A673 (cell line): ENCODE measurements at regions not wholly inside any gene's neighbourhood (a gene's known extent, or its start where the extent isn't known, plus 50 kb on each side); places are given as distances from the start of the nearest gene placed in this dataset.

Source experiments
- BruUV-seq: library from RNA; stranded (reverse); fragments of 400-500 nt; replicated peaks from 2 replicates; lab custom pipeline; 2021; lab: Mats Ljungman, UMichigan
- CTCF ChIA-PET: fragments of 300-600 bp; sonication (Branson Sonifier 250); formaldehyde crosslinking; loops from one replicate; lab custom pipeline; 2022; ENCODE audit warnings: antibody characterized with exemption; lab: Charles Lee
- POLR2A ChIA-PET: fragments of 300-600 bp; sonication (Branson Sonifier 250); formaldehyde crosslinking; loops from one replicate; lab custom pipeline; 2022; ENCODE audit warnings: antibody characterized with exemption; ENCODE audit not compliant: low non-redundant PET; lab: Charles Lee
- DNase-seq: peaks from one replicate; pipeline ENCODE4 v3.0.0-alpha.2; 2015; ENCODE audit warnings: low spot score
- H3K27ac ChIP-seq: fragments of 200-600 bp; sonication (generic); 2 replicates; pipeline ENCODE4 v1.5.1; 2016; ENCODE audit warnings: mixed run types, low read depth, mild to moderate bottlenecking, mixed read lengths, antibody characterized with exemption, low read length; ENCODE audit not compliant: poor library complexity, severe bottlenecking
- H3K27me3 ChIP-seq: fragments of 200-600 bp; sonication (generic); replicated peaks from 2 replicates; pipeline ENCODE4 v1.6.1; 2017; ENCODE audit warnings: mixed run types, low read depth, mild to moderate bottlenecking, mixed read lengths, antibody characterized with exemption, low read length; ENCODE audit not compliant: insufficient read depth, poor library complexity
- H3K36me3 ChIP-seq: fragments of 200-600 bp; sonication (generic); 2 replicates; pipeline ENCODE4 v1.6.1; 2016; ENCODE audit warnings: mixed run types, mild to moderate bottlenecking, mixed read lengths, antibody characterized with exemption, low read length; ENCODE audit not compliant: insufficient read depth, poor library complexity, severe bottlenecking
- H3K4me1 ChIP-seq: fragments of 200-600 bp; sonication (generic); 2 replicates; pipeline ENCODE4 v1.6.1; 2017; ENCODE audit warnings: mixed run types, mild to moderate bottlenecking, mixed read lengths, antibody characterized with exemption, low read length; ENCODE audit not compliant: insufficient read depth, poor library complexity, severe bottlenecking
- H3K4me3 ChIP-seq: fragments of 200-600 bp; sonication (generic); 2 replicates; pipeline ENCODE4 v1.5.1; 2016; ENCODE audit warnings: low read depth, mixed run types, mild to moderate bottlenecking, mixed read lengths, low read length; ENCODE audit not compliant: poor library complexity, severe bottlenecking
- H3K9me3 ChIP-seq: fragments of 200-600 bp; sonication (generic); 2 replicates; pipeline ENCODE4 v1.6.1; 2016; ENCODE audit warnings: mixed run types, low read depth, mild to moderate bottlenecking, mixed read lengths, antibody characterized with exemption, low read length; ENCODE audit not compliant: poor library complexity, severe bottlenecking
- CTCF ChIP-seq: fragments of 300-800, 200-600 bp; sonication (generic); conservative IDR thresholded peaks from 2 replicates; pipeline ENCODE4 v1.5.1; 2017; ENCODE audit warnings: low read depth, mild to moderate bottlenecking, antibody characterized with exemption, low read length, moderate library complexity, mixed read lengths
- EZH2 ChIP-seq: fragments of 200-600 bp; sonication (generic); IDR thresholded peaks from 2 replicates; pipeline ENCODE4 v1.6.1; 2017; ENCODE audit warnings: borderline replicate concordance, low read depth, mild to moderate bottlenecking, mixed read lengths, antibody characterized with exemption, low read length; ENCODE audit not compliant: poor library complexity, severe bottlenecking
- intact Hi-C: fragments of 100-400 bp; cut with micrococcal nuclease; formaldehyde crosslinking; loops from one replicate; pipeline ENCODE4 v1.10.0; 2022; ENCODE audit not compliant: unreplicated experiment

DNA sequence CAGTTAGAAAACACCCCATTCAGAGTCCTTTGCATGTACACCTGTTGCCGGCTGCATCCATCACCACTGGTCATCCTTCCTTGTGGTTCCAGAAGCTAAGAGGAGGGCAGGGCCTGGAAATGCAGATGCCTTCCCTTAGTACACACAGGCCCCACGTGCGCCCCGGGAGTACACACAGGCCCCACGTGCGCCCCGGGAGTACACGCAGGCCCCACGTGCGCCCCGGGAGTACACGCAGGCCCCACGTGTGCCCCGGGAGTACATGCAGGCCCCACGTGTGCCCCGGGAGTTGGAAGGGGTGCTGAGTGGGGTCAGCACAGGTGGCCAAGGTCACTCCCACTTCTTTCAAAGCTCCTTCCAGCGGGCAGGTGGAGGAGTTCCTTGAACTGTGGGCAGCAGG is 1141.9 kb downstream of the BRD1 start:
- H3K4me3 ChIP-seq, result no peak overlapping the region
- H3K36me3 ChIP-seq, result no peaks in the 10 kb centered on the region
- no peak overlapping the region for H3K27ac ChIP-seq
- ChIA-PET POLR2A (no interaction called here), CTCF (no interaction called here)
- intact Hi-C loops, result no loop called here
- DNase-seq, result no peak
- no peaks in the 10 kb centered on the region for H3K27me3 ChIP-seq
- H3K4me1 ChIP-seq, result no peaks in the 10 kb centered on the region
- TF ChIP-seq CTCF (no peak), EZH2 (no peak)
- no peaks in the 10 kb centered on the region for H3K9me3 ChIP-seq
- BruUV-seq, result no TSS peak

DNA sequence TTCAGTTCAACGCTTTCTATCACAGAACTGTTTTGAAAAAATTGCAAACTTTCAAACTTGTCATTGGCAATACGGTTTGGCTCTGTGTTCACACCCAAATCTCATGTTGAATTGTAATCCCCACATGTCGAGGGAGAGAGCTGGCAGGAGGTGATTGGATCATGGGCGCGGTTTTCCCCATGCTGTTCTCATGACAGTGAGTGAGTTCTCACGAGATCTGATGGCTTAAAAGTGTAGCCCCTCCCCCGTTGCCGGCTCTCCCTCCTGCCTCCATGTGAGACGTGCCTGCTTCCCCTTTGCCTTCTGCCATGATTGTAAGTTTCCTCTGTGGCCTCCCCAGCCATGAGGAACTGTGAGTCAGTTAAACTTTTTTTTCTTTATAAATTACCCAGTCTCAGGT is 1144.0 kb downstream of the BRD1 start:
- no peaks in the 10 kb centered on the region for H3K9me3 ChIP-seq
- intact Hi-C loops, result no loop called here
- H3K4me1 ChIP-seq, result no peaks in the 10 kb centered on the region
- no peaks in the 10 kb centered on the region for H3K36me3 ChIP-seq
- H3K27ac ChIP-seq, result no peak overlapping the region
- no peak overlapping the region for H3K4me3 ChIP-seq
- no peak for DNase-seq
- CTCF ChIA-PET, result no interaction called here
- POLR2A ChIA-PET, result no interaction called here
- no peak for TF ChIP-seq EZH2
- TF ChIP-seq CTCF, result no peak
- no peaks in the 10 kb centered on the region for H3K27me3 ChIP-seq
- no TSS peak for BruUV-seq

DNA sequence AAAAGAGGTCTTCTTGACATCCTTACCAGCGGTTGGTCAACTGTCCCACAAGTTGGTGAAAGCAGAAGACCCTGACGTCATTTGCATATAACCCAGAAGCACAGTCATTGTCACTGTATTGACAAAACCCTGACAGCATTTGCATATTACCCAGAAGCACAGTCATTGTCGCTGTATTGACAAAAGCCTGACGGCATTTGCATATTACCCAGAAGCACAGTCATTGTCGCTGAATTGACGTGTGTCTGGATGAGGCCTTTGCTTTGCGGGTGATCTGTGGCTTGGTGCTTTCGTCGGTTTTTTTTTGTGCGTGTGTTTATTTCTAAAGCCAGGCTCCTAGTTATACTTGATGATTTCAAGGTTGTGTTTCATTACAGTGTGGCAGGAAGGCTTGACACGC is 1145.2 kb downstream of the BRD1 start:
- ChIA-PET POLR2A (no interaction called here), CTCF (no interaction called here)
- Histone ChIP-seq H3K4me1 (no peaks in the 10 kb centered on the region), H3K36me3 (no peaks in the 10 kb centered on the region), H3K27ac (no peak overlapping the region), H3K27me3 (no peaks in the 10 kb centered on the region), H3K9me3 (no peaks in the 10 kb centered on the region), H3K4me3 (no peak overlapping the region)
- TF ChIP-seq CTCF (no peak), EZH2 (no peak)
- intact Hi-C loops, result no loop called here
- no peak for DNase-seq
- no TSS peak for BruUV-seq
